Right kidney (tissue), 1 donor: ENCODE measurements at regions not wholly inside any gene's neighbourhood (a gene's known extent, or its start where the extent isn't known, plus 50 kb on each side); places are given as distances from the start of the nearest gene placed in this dataset.

Source experiments
- DNase-seq: peaks from one replicate; pipeline ENCODE4 v3.0.0-alpha.2; 2016

DNA sequence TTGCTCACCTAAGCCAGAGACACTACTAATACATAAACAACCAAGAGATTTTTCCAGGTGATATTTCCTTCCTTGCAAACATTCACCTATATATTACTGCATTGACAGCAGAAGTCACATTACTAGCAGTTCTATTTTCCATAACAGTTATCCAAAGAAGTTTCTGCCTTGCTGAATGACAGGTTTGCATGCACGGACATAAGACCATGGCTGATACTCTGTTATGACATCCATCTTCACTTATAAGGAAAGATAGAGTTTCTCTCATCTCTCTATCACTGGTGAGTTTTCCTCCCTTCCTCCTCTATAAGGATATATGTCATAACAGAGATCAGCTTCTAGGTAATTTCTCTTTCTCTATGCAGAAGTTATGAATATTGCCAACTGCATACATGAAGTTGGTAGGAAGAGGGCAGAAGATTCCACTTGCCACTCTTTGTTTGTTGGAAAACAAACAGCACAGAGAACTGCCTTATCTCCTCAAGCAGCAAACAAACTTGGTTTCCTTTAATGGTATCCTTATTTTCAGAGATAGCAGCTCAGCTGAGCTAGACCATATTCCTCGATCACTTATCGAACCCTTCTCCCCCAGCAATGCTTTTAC lies 557.0 kb downstream of the VRK1 start:
- DNase-seq: no peak

DNA sequence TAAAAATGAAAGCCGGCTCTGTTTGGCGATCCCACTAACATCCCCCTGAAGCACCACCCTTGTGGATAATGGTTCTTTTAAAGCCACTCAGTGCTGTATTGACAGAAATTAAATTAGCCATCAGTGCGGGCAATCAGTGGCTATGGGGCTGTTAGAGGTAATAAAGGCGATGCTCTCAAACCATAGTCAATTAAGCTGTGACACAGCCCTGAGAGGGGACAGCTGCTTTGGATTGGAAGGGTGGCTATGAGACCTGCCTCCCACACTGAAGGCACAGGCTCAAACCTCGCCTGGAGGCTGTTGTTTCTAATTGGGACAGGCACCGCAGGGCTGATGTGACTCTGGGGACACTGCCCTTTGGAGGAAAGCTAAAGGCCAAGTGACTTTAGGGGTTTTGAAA lies 562.2 kb downstream of the VRK1 start:
- no peak for DNase-seq

- DNase-seq: no peak
These were observed 564.0 kb downstream of the VRK1 start for GRCh38 chr14:97361181-97361580.

DNA sequence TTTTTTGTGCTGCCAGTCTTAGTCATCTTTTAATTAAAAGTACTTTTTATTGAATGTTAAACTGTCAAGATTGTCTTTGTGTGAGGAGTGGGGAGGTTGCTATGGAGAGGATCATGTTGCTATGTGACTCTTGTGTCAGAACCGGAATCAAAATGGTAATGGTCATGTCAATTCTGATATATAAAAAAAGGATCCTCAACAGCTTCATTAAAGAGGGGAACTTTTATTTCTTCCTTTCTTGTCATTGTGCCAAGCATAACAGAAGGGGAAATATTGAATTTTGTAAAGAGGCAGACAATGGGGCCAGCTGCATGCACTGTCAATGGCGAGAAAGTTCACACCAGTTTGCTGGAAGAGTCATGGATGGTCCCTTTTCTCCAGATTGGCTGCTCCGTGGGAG lies 564.8 kb downstream of the VRK1 start:
- DNase-seq: no peak

DNA sequence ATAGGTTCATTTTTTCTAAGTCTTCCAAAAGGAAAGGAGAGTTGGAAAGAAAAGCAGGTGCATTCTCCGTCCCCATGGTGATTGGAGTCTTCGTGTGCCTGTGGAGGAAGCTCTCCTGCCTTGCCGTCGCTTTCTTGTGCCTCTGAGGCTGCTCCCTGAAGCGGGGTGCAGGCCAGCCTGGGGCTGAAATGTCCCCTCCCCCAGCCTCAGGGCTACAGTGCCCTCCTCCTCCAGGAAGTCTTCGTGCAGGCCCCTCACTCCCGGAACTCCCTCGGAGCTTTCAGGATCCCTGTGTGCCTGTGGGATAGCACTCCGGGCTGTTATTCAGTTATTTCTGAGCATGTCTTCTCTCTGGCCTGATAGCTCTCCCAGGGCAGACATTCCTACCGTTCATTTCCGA lies 569.2 kb downstream of the VRK1 start:
- no peak for DNase-seq

GRCh38 chr14:97367278-97367677 lies 570.1 kb downstream of the VRK1 start:
- no peak for DNase-seq

DNA sequence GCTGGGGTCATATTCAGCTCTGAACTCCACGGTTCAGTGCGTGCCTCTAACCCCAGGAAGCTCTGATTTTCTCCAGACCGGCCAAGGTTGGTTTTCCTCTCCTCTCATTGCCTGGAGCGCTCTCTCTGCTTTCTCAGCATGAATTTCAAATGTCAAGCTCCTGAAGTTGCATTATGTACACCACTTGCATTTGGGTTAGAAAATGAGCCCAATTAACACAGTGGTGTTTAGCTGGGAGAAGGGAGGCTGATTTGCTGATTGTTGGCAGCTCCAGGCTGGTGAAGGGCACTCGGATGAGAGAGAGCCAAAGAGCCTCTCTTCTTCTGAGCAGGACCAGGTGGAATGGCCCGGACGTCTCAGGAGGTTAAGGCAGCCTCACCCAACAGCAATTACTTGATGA lies 570.9 kb downstream of the VRK1 start:
- no peak for DNase-seq

DNA sequence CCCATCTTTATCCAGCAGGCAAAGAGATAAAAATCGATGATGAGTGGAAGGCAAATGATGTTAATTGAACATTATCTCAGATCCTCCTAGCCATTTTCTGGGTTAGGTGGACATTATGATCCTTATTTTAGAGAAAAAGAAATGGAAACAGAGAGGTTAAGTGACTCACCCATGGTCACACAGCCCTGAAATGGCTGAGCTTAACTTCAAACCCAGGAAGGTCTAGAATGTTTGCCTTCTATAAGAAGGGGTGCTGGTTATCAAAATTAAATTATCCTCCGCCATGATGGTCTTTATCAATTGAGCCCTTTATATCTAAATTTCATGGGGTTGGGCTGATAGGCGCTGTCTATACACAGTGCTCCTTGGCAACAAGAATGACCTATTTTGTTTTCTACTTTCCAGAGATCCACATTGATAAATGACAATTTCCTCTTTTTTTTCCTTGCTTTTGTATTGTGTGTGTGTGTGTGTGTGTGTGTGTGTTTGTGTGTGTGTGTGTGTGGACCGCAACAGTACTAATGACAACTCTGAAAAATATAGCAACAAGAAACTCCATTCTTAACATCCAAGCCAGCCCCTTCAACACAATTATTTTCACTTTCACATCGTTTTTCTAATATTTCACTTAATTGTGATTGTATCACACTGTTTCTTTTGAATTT lies 571.9 kb downstream of the VRK1 start:
- no peak for DNase-seq

GRCh38 chr14:97369901-97370300 lies 572.7 kb downstream of the VRK1 start:
- DNase-seq: no peak

DNA sequence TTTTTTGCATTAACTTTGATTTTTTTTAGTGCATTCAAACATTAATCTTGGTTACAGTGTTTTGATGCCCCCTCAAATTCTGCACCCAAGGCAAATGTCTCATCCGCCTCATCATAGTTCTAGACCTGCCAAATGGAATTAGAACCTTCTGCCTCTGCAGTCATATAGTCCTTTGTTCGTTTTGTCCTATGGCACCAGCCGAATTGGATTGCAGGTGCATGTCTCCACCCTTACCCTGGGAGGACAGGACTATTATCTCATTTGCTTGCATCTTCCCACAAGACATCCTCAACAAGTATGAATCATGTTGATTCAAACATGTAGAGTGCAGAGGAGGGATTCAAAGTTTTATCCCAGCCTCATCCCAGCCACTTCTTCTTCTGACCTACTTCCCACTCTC lies 579.1 kb downstream of the VRK1 start:
- DNase-seq: no peak

DNA sequence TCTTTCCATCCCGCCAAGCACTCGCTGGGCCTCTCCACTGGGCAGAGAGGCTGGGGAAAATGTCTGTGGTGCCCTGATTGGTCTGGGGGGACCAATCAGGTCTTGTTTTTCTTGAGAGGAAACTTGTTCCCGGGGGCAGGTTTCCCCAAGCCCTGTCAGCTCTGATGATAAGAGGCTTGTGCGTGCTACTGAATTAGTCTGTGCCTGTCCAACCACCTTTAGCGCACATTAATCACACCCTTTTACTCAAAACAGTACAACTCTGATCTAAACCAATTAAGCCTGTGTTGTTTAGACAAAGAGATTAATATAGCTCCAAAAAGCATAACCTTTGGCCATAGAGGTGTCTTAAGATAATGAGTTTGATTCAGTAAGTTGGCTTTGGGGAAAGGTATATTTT lies 580.4 kb downstream of the VRK1 start:
- DNase-seq: no peak

GRCh38 chr14:97379091-97379531 lies 581.9 kb downstream of the VRK1 start:
- DNase-seq: no peak

DNA sequence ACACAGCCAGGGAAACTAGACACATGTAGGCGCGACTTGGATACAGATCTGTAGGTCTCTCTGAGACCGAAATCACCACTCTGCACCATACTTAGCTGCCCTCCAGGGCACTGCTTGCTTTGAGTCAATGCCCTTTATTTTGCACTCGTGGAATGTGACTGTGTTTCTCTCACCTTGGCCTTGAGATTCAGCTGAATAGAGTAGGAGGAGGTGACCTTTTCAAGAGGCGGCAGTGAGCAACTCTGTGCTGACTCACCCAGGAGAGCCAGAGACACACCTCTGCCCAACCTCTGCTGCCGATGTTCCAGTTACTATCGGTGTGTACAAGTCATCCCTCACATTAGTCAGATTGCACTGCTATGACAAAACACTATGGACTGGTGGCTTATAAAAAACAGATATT lies 583.4 kb downstream of the VRK1 start:
- no peak for DNase-seq

- no peak for DNase-seq
These were observed 584.1 kb downstream of the VRK1 start for GRCh38 chr14:97381309-97381708.

DNA sequence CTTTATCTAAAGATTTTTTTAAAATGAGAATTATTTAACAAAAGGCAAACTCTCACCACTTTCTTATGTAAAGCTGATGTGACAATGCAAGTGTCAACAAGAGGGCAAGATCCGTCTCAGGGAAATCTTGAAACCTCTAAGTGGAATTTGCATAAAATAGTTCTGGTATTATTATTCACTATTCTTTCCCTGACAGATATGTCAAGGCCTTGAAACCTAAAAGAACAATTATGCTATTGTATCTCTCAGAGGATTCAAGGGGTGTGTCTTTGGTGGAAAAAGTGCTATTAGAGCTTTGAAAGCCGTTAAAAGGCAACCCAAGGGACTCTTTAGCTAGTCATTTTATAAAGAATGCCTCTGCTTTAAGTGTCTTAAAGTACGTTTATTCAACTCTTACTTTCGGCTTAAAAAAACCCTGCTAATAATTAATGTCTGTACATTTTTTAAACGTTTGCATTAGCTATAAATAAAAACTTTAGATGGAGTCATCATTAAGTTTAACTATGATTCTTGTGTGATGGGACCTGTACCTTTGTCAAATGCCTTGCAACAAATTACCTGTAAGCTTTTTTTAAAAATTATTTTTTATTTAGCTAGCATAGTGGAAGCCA lies 585.5 kb downstream of the VRK1 start:
- no peak for DNase-seq

DNA sequence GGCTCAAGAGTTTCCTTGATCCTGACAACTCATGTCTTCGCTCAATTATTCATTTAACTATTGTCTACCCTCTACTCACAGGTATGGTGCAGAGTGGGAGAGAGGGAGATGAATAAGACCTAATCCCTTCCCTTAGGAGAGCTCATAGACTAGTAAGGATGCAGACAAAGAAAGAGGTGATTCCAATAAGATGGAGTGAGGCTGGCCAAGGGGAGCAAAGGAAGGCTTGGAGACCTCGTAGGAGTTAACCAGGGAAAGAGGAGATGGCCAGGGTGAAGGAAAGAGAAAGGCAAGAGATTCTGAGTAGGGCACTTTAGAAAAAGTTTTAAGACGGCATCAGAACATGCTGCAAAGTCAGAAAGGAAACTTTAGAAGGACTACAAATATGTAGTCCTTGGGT lies 588.5 kb downstream of the VRK1 start:
- DNase-seq: no peak

DNA sequence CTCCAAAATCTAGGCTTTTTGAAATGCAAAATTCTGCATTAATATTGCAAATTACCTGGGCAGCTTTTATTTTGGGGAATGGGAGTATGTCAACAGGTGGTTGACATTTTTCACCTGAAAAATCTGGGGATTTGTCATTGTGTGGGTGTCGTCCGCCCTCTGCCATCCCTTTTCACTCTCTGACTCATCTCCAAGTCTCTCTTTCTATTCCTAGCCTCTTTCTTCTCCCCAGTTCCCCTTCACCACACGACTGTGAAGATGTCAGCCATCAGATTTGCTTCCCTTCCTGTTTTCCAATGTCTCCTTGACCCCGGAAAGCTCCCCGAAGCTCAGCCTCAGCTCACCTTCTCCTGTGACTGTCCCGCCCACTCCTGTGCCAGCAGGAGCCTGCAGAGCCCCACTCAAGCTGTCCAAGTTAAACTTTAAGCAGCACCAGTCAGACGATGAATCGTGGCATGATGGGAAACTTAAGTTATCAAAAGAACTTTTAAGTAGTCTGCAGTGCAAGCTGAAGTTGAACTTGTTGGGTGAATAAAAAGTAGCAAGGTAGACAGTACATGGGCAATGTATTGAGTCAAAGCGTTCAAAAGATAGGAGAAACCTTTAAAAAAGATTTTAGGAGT lies 590.2 kb downstream of the VRK1 start:
- no peak for DNase-seq

DNA sequence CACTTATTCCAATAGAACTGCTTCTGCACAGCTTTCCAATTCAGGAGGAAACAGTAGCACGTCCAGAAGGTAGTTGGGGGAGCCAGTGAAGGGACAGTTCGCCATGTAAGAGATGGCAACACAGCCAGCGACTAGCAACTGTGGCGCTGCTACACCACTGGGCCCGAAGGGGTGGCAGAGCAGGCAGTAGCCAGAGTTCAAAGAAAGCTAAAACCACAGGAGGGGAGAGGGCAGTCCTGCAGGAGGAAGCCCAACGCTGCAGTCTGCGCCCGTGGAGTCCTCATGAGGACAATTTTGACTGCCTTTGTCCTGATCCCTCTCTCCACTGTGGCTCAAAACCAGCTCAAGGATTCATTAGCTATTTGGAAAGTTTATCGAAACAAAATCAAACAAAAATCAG lies 591.2 kb downstream of the VRK1 start:
- no peak for DNase-seq

GRCh38 chr14:97390096-97390724 lies 593.0 kb downstream of the VRK1 start:
- DNase-seq: no peak

- no peak for DNase-seq
These were observed 596.1 kb downstream of the VRK1 start for GRCh38 chr14:97393244-97393643.

- no peak for DNase-seq
These were observed 597.9 kb downstream of the VRK1 start for GRCh38 chr14:97395068-97395467.

DNA sequence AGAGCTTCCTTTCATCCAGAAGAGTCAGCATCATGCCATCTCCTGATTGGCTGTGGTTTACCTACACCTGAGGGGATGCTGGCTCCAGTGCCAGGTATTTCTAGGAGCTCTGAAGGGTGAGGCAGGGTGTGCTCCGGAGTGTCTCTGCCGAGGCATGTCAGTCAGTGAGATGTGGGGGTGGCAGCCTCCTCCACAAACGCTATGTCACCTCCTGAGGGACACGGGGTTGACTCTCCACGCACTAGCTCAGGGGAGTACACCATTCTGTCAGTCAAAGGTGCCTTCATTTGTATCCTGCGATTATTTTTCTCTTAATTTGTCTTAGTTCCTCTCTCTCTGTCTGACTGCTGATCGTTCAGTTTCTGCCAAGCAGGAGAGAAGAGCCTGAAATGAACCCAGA lies 604.5 kb downstream of the VRK1 start:
- DNase-seq: no peak

DNA sequence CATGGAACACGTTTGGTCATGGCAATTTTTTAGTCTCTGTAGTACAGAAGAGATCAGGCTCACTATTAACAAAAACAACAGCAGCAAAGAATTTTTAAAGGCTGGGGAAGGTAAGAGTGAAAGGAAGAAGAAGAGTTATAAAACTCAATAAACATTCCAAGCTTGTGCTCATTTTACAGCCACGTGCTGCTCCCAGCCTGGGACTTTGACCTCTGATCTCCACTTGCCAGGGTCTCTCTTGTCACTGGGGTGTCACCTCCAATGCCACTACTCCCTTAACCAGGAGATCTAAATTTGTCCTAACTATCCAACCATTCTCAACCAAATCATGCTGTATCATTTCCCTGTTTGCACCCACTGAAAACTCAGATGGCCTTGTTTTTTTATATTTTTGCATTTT lies 605.1 kb downstream of the VRK1 start:
- no peak for DNase-seq
